AG04449 (cell line): ENCODE measurements at regions not wholly inside any gene's neighbourhood (a gene's known extent, or its start where the extent isn't known, plus 50 kb on each side); places are given as distances from the start of the nearest gene placed in this dataset.

Experiments used
- CTCF ChIA-PET: fragments of 350-600 bp; formaldehyde crosslinking; extraction: SDS; loops from one replicate; lab custom pipeline; 2021; ENCODE audit warnings: antibody characterized with exemption; lab: Yijun Ruan, JAX
- POLR2A ChIA-PET: fragments of 400-600, 350-600 bp; formaldehyde crosslinking; extraction: SDS; loops from one replicate; lab custom pipeline; 2020; ENCODE audit warnings: antibody characterized with exemption, inconsistent platforms; lab: Yijun Ruan, JAX
- DNase-seq: peaks from one replicate; pipeline ENCODE4 v3.0.0-alpha.2; 2010; ENCODE audit warnings: low read depth, low spot score
- H3K4me3 ChIP-seq: 2 replicates; pipeline ENCODE4 v1.5.1; 2011; ENCODE audit warnings: low read depth, mild to moderate bottlenecking, control low read depth, low read length
- CTCF ChIP-seq: IDR thresholded peaks from one replicate; pipeline ENCODE4 v1.5.1; 2011; ENCODE audit warnings: mild to moderate bottlenecking, moderate library complexity, low read length, control low read depth, inconsistent platforms; ENCODE audit not compliant: insufficient read depth; ENCODE audit errors: missing control alignments

GRCh38 chr2:49836017-49836416 lies 681.7 kb upstream of the FSHR start:
- TF ChIP-seq CTCF: no peak
- ChIA-PET POLR2A (no interaction called here), CTCF (no interaction called here)
- no peak for DNase-seq
- no peak overlapping the region for H3K4me3 ChIP-seq

- DNase-seq: no peak
- H3K4me3 ChIP-seq: no peak overlapping the region
- POLR2A ChIA-PET: no interaction called here
- CTCF ChIA-PET: no interaction called here
- no peak for TF ChIP-seq CTCF
Observed at GRCh38 chr2:49834433-49834832, 680.1 kb upstream of the FSHR start.

- POLR2A ChIA-PET: no interaction called here
- DNase-seq: no peak
- no peak for TF ChIP-seq CTCF
- CTCF ChIA-PET: no interaction called here
- H3K4me3 ChIP-seq: no peak overlapping the region
Observed at GRCh38 chr2:49832555-49832954, 678.2 kb upstream of the FSHR start.

GRCh38 chr2:49831698-49832367 lies 677.5 kb upstream of the FSHR start:
- no peak for DNase-seq
- CTCF ChIA-PET: no interaction called here
- POLR2A ChIA-PET: no interaction called here
- no peak overlapping the region for H3K4me3 ChIP-seq
- TF ChIP-seq CTCF: no peak

- POLR2A ChIA-PET: no interaction called here
Observed at GRCh38 chr2:49830846-49831245, 676.5 kb upstream of the FSHR start.

GRCh38 chr2:49827366-49827765 lies 673.1 kb upstream of the FSHR start:
- no peak for DNase-seq
- H3K4me3 ChIP-seq: no peak overlapping the region
- POLR2A ChIA-PET: no interaction called here
- TF ChIP-seq CTCF: no peak
- CTCF ChIA-PET: no interaction called here

More at GRCh38 chr2:49830846-49831245, 676.5 kb upstream of the FSHR start:
- H3K4me3 ChIP-seq: no peak overlapping the region
- CTCF ChIA-PET: no interaction called here
- DNase-seq: no peak
- TF ChIP-seq CTCF: no peak
